ENCODE measurements at regions not wholly inside any gene's neighbourhood (a gene's known extent, or its start where the extent isn't known, plus 50 kb on each side); places are given as distances from the start of the nearest gene placed in this dataset.

- DNase-seq, result peak; percentile 32
- Histone ChIP-seq H3K4me2 (ENCODE audit: low read depth, low read length) (no peak overlapping the region), H3K79me1 (ENCODE audit: low read depth in 1 of 2, low read length in 2 of 2) (peaks cover 9 to 19% of the 10 kb centered on the region in 2 experiments), H2BK20ac (ENCODE audit: low read depth, low read length) (no peak overlapping the region; the same call in 1 of the 2 replicates), H2AFZ (replicated peaks; ENCODE audit: low read length, poor library complexity) (no peak overlapping the region), H3K4me1 (ENCODE audit: control insufficient read depth, insufficient read depth, low read length) (peaks cover 14% of the 10 kb centered on the region), H3K9me3 (ENCODE audit: control insufficient read depth, insufficient read depth, low read length) (0 out of 2 replicates have a peak, but pooled peaks cover 3% of the 10 kb centered on the region), H2BK120ac (ENCODE audit: low read depth, low read length) (no peak overlapping the region), H2AK9ac (replicated peaks; ENCODE audit: low read depth, low read length, poor library complexity) (no peak overlapping the region), H3K4ac (ENCODE audit: low read depth, low read length) (no peak overlapping the region), H3K27ac (ENCODE audit: insufficient read depth, low read length) (no peak overlapping the region), H3K27me3 (ENCODE audit: control insufficient read depth, insufficient read depth, low read length) (no peaks in the 10 kb centered on the region), H3K9ac (ENCODE audit: low read depth, low read length) (no peak overlapping the region), H2AK5ac (ENCODE audit: low read depth, low read length) (0 out of 2 replicates have a peak overlapping the region, but pooled peaks have one; percentile 83), H2BK15ac (ENCODE audit: low read depth, low read length) (no peak overlapping the region), H3K23ac (ENCODE audit: low read depth, low read length) (no peak overlapping the region), H4K20me1 (ENCODE audit: insufficient read depth, low read length) (no peaks in the 10 kb centered on the region), H3K9me1 (ENCODE audit: insufficient read depth, low read length) (peaks cover 3% of the 10 kb centered on the region; the same call in 1 of the 2 replicates), H4K8ac (ENCODE audit: low read depth in 2 of 2, low read length in 2 of 2) (no peak overlapping the region), H4K5ac (ENCODE audit: low read depth, low read length) (0 out of 2 replicates have a peak overlapping the region, but pooled peaks have one; percentile 37), H3K36me3 (ENCODE audit: control insufficient read depth, insufficient read depth, low read length) (no peaks in the 10 kb centered on the region; the same call in 1 of the 2 replicates), H3K56ac (ENCODE audit: extremely low read depth, insufficient read depth, low read length) (no peak overlapping the region), H3K18ac (ENCODE audit: low read depth, low read length) (peak overlapping the region; percentile 70; the same call in 1 of the 2 replicates), H3K14ac (replicated peaks; ENCODE audit: low read depth, low read length) (no peak overlapping the region), H3K4me3 (ENCODE audit: insufficient read depth, low read depth, low read length) (no peak overlapping the region), H4K91ac (ENCODE audit: insufficient read depth, low read depth, low read length) (no peak overlapping the region), H2BK5ac (ENCODE audit: low read depth, low read length, poor library complexity, severe bottlenecking) (no peak overlapping the region)
- no CpG with 5 or more reads among the region's 3 CpGs for WGBS, 2 experiments (ENCODE audit: extremely low coverage in 2 of 2, insufficient read length in 1 of 2)
- in situ Hi-C loops (cut with MboI; ENCODE audit: low sequenced_read_pairs), result no loop called here
- dilution Hi-C loops (cut with HindIII; ENCODE audit: low sequenced_read_pairs, unreplicated experiment), result no loop called here
- BruUV-seq (replicated peaks), result no TSS peak
- CTCF ChIA-PET, result no interaction called here
- no peak for ATAC-seq (ENCODE audit: low read depth)
- intact Hi-C loops (cut with micrococcal nuclease), result no loop called here
- POLR2A ChIA-PET (ENCODE audit: unreplicated experiment), result no interaction called here
- no peak for TF ChIP-seq USF2 (IDR thresholded peaks at IDR 0.05; ENCODE audit: low read depth, low read length)
These were observed 432.3 kb upstream of the SOX5 start for GRCh38 chr12:24381790-24382189.

All from IMR-90 (cell line).